Glutamatergic neuron (in vitro differentiated cells): ENCODE measurements at regions not wholly inside any gene's neighbourhood (a gene's known extent, or its start where the extent isn't known, plus 50 kb on each side); places are given as distances from the start of the nearest gene placed in this dataset.

ENCODE experiments used
- DNase-seq: peaks from one replicate; pipeline ENCODE4 v3.0.0; 2022
- H3K27ac Mint-ChIP-seq: one replicate; pipeline ENCODE4 v1.8.0; 2020; ENCODE audit warnings: mild to moderate bottlenecking, mixed read lengths, inconsistent platforms; ENCODE audit not compliant: unreplicated experiment
- H3K27me3 Mint-ChIP-seq: one replicate; pipeline ENCODE4 v1.8.0; 2020; ENCODE audit warnings: mild to moderate bottlenecking, moderate library complexity, mixed read lengths, inconsistent platforms; ENCODE audit not compliant: unreplicated experiment
- H3K36me3 Mint-ChIP-seq: one replicate; pipeline ENCODE4 v1.8.0; 2020; ENCODE audit warnings: mild to moderate bottlenecking, mixed read lengths, inconsistent platforms; ENCODE audit not compliant: unreplicated experiment
- H3K4me1 Mint-ChIP-seq: one replicate; pipeline ENCODE4 v1.8.0; 2020; ENCODE audit warnings: mild to moderate bottlenecking, low read depth, mixed read lengths, inconsistent platforms; ENCODE audit not compliant: unreplicated experiment
- H3K4me3 Mint-ChIP-seq: one replicate; pipeline ENCODE4 v1.8.0; 2020; ENCODE audit warnings: mild to moderate bottlenecking, mixed read lengths, inconsistent platforms; ENCODE audit not compliant: unreplicated experiment
- H3K9me3 Mint-ChIP-seq: one replicate; pipeline ENCODE4 v1.8.0; 2020; ENCODE audit warnings: mild to moderate bottlenecking, moderate library complexity, mixed read lengths, inconsistent platforms; ENCODE audit not compliant: unreplicated experiment
- CTCF ChIP-seq: fragments of 200-600 bp; sonication (generic); IDR thresholded peaks from one replicate; pipeline ENCODE4 v1.5.0; 2021; ENCODE audit not compliant: partially characterized antibody, unreplicated experiment

- DNase-seq = no peak
- no peaks in the 10 kb centered on the region for H3K9me3 Mint-ChIP-seq
- no peaks in the 10 kb centered on the region for H3K36me3 Mint-ChIP-seq
- H3K27me3 Mint-ChIP-seq = no peaks in the 10 kb centered on the region
- no peaks in the 10 kb centered on the region for H3K4me1 Mint-ChIP-seq
- no peak overlapping the region for H3K27ac Mint-ChIP-seq
- TF ChIP-seq CTCF = no peak
- H3K4me3 Mint-ChIP-seq = no peak overlapping the region
Measured at GRCh38 chr12:77343291-77343690, 277.9 kb upstream of the E2F7 start.

- DNase-seq = no peak
- Mint-ChIP-seq H3K27me3 (no peaks in the 10 kb centered on the region), H3K27ac (no peak overlapping the region), H3K4me1 (no peaks in the 10 kb centered on the region), H3K9me3 (no peaks in the 10 kb centered on the region), H3K36me3 (no peaks in the 10 kb centered on the region), H3K4me3 (no peak overlapping the region)
- TF ChIP-seq CTCF = no peak
Measured at GRCh38 chr12:77342253-77342652, 276.9 kb upstream of the E2F7 start.

GRCh38 chr12:77339610-77340009 is 274.2 kb upstream of the E2F7 start:
- TF ChIP-seq CTCF = no peak
- no peak overlapping the region for H3K4me3 Mint-ChIP-seq
- no peaks in the 10 kb centered on the region for H3K36me3 Mint-ChIP-seq
- H3K4me1 Mint-ChIP-seq = no peaks in the 10 kb centered on the region
- no peak for DNase-seq
- no peaks in the 10 kb centered on the region for H3K27me3 Mint-ChIP-seq
- no peak overlapping the region for H3K27ac Mint-ChIP-seq
- no peaks in the 10 kb centered on the region for H3K9me3 Mint-ChIP-seq

- Mint-ChIP-seq H3K4me1 (no peaks in the 10 kb centered on the region), H3K27me3 (no peaks in the 10 kb centered on the region), H3K36me3 (no peaks in the 10 kb centered on the region), H3K9me3 (no peaks in the 10 kb centered on the region), H3K27ac (no peak overlapping the region), H3K4me3 (no peak overlapping the region)
- no peak for TF ChIP-seq CTCF
- no peak for DNase-seq
Measured at GRCh38 chr12:77337362-77337761, 272.0 kb upstream of the E2F7 start.

- Mint-ChIP-seq H3K9me3 (no peaks in the 10 kb centered on the region), H3K4me1 (no peaks in the 10 kb centered on the region), H3K36me3 (no peaks in the 10 kb centered on the region), H3K4me3 (no peak overlapping the region), H3K27me3 (no peaks in the 10 kb centered on the region), H3K27ac (no peak overlapping the region)
- DNase-seq = no peak
- no peak for TF ChIP-seq CTCF
Measured at GRCh38 chr12:77334806-77335205, 269.4 kb upstream of the E2F7 start.
